OCI-LY1 (cell line): ENCODE measurements at regions not wholly inside any gene's neighbourhood (a gene's known extent, or its start where the extent isn't known, plus 50 kb on each side); places are given as distances from the start of the nearest gene placed in this dataset.
A peak's percentile ranks its signal among the peaks of the same experiment; 100 is the strongest.

ENCODE experiments used
- EZH2 ChIP-seq: fragments of 200-600 bp; sonication (generic), shearing (Covaris generic); IDR thresholded peaks from 2 replicates; pipeline ENCODE4 v1.8.0; 2017; ENCODE audit warnings: borderline replicate concordance, mixed run types, mild to moderate bottlenecking, antibody characterized with exemption, low read length, moderate library complexity, mixed read lengths
- TF ChIP-seq, protein P1 (sequence below): fragments of 200-600 bp; sonication (generic), shearing (Covaris generic); IDR thresholded peaks from 2 replicates; pipeline ENCODE4 v1.5.1; 2017; ENCODE audit warnings: mild to moderate bottlenecking, antibody characterized with exemption, low read length, moderate library complexity, mixed read lengths

DNA sequence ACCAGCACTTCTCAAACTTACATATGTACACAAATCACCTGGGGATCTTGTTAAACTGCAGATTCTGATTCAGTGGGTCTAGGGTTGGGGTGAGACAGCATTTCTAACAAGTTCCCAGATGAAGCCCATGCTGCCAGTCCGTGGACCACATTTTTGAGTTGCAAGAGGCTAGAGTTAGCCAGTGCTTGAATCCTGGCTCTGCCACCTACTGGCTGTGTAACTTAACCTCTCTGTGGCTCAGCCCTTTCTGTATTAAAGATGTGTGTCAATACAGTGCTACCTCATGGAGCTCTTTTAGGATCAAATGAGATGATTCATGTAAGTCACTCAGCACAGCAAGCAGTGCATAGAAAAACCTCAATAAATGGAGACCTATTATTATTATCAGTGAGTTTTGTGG, 90.2 kb upstream of the ISX start:
- TF ChIP-seq, protein P1, sequence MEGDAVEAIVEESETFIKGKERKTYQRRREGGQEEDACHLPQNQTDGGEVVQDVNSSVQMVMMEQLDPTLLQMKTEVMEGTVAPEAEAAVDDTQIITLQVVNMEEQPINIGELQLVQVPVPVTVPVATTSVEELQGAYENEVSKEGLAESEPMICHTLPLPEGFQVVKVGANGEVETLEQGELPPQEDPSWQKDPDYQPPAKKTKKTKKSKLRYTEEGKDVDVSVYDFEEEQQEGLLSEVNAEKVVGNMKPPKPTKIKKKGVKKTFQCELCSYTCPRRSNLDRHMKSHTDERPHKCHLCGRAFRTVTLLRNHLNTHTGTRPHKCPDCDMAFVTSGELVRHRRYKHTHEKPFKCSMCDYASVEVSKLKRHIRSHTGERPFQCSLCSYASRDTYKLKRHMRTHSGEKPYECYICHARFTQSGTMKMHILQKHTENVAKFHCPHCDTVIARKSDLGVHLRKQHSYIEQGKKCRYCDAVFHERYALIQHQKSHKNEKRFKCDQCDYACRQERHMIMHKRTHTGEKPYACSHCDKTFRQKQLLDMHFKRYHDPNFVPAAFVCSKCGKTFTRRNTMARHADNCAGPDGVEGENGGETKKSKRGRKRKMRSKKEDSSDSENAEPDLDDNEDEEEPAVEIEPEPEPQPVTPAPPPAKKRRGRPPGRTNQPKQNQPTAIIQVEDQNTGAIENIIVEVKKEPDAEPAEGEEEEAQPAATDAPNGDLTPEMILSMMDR: peak; percentile 20; the same call in 1 of the 2 replicates
- TF ChIP-seq EZH2: no peak
